Stimulated activated CD8-positive, alpha-beta memory T cell treated with anti-CD3 and anti-CD28 coated beads, Interleukin-12 subunit alpha, Interleukin-12 subunit beta, amount 100 ng/mL, for 24 hours (primary cell): ENCODE measurements at regions not wholly inside any gene's neighbourhood (a gene's known extent, or its start where the extent isn't known, plus 50 kb on each side); places are given as distances from the start of the nearest gene placed in this dataset.
"Not testable (repeated sequence)": the region's sequence is repeated elsewhere in the genome, so short reads cannot be mapped to it uniquely, and the experiment has no call there.

ENCODE experiments used
- DNase-seq: peaks from one replicate; pipeline ENCODE4 v3.0.0-alpha.2; 2020; ENCODE audit errors: extremely low read depth

GRCh38 chr4:81723927-81724587 lies 252.3 kb upstream of the RASGEF1B start:
- DNase-seq = no peak

GRCh38 chr4:81723019-81723884 lies 251.5 kb upstream of the RASGEF1B start:
- DNase-seq = no peak

GRCh38 chr4:81722290-81722851 lies 250.7 kb upstream of the RASGEF1B start:
- no peak for DNase-seq

- no peak for DNase-seq
Observed at GRCh38 chr4:81715757-81716156, 244.1 kb upstream of the RASGEF1B start.

GRCh38 chr4:81715357-81715756 lies 243.7 kb upstream of the RASGEF1B start:
- not testable (repeated sequence) for DNase-seq

- no peak for DNase-seq
Observed at GRCh38 chr4:81714291-81714690, 242.6 kb upstream of the RASGEF1B start.

GRCh38 chr4:81712714-81713113 lies 241.0 kb upstream of the RASGEF1B start:
- DNase-seq = no peak

- no peak for DNase-seq
Observed at GRCh38 chr4:81704461-81704860, 232.8 kb upstream of the RASGEF1B start.

GRCh38 chr4:81700189-81700588 lies 228.5 kb upstream of the RASGEF1B start:
- no peak for DNase-seq

- no peak for DNase-seq
Observed at GRCh38 chr4:81698538-81699296, 227.0 kb upstream of the RASGEF1B start.

GRCh38 chr4:81694176-81694913 lies 222.6 kb upstream of the RASGEF1B start:
- no peak for DNase-seq

- no peak for DNase-seq
Observed at GRCh38 chr4:81690871-81691270, 219.2 kb upstream of the RASGEF1B start.

GRCh38 chr4:81688085-81688484 lies 216.4 kb upstream of the RASGEF1B start:
- no peak for DNase-seq

GRCh38 chr4:81687471-81687870 lies 215.8 kb upstream of the RASGEF1B start:
- DNase-seq = no peak

GRCh38 chr4:81685104-81685503 lies 213.4 kb upstream of the RASGEF1B start:
- DNase-seq = no peak

- no peak for DNase-seq
Observed at GRCh38 chr4:81684352-81684751, 212.6 kb upstream of the RASGEF1B start.

GRCh38 chr4:81682492-81682891 lies 210.8 kb upstream of the RASGEF1B start:
- DNase-seq = no peak

GRCh38 chr4:81679315-81679714 lies 207.6 kb upstream of the RASGEF1B start:
- DNase-seq = no peak

GRCh38 chr4:81678801-81679200 lies 207.1 kb upstream of the RASGEF1B start:
- DNase-seq = no peak

- no peak for DNase-seq
Observed at GRCh38 chr4:81676537-81676936, 204.8 kb upstream of the RASGEF1B start.

- DNase-seq = no peak
Observed at GRCh38 chr4:81675791-81676393, 204.2 kb upstream of the RASGEF1B start.
